Loucy (cell line): ENCODE measurements at regions not wholly inside any gene's neighbourhood (a gene's known extent, or its start where the extent isn't known, plus 50 kb on each side); places are given as distances from the start of the nearest gene placed in this dataset.

Experiments used
- H2AFZ ChIP-seq: fragments of 200-600 bp; sonication (generic); 2 replicates; pipeline ENCODE4 v1.6.0; 2016; ENCODE audit warnings: antibody characterized with exemption, mild to moderate bottlenecking, low read length, moderate library complexity
- H3F3A ChIP-seq: fragments of 200-600 bp; 2 replicates; pipeline ENCODE4 v1.6.0; 2016; ENCODE audit warnings: antibody characterized with exemption, low read depth, mild to moderate bottlenecking
- H3K27me3 ChIP-seq: fragments of 200-600 bp; sonication (generic); 2 replicates; pipeline ENCODE4 v1.6.1; 2014; ENCODE audit warnings: low read length, mild to moderate bottlenecking; ENCODE audit not compliant: insufficient read depth, poor library complexity, severe bottlenecking
- H3K36me3 ChIP-seq: fragments of 200-600 bp; sonication (generic); 2 replicates; pipeline ENCODE4 v1.6.1; 2016; ENCODE audit warnings: low read length; ENCODE audit not compliant: insufficient read depth
- H3K4me1 ChIP-seq: fragments of 200-600 bp; sonication (generic); 2 replicates; pipeline ENCODE4 v1.5.1; 2014; ENCODE audit warnings: low read length, mild to moderate bottlenecking; ENCODE audit not compliant: insufficient read depth, poor library complexity, severe bottlenecking
- H3K4me2 ChIP-seq: fragments of 200-600 bp; sonication (generic); 2 replicates; pipeline ENCODE4 v1.6.0; 2014; ENCODE audit warnings: antibody characterized with exemption, low read length, low read depth, mild to moderate bottlenecking; ENCODE audit not compliant: poor library complexity, severe bottlenecking
- H3K4me3 ChIP-seq: fragments of 200-600 bp; sonication (generic); 2 replicates; pipeline ENCODE4 v1.5.1; 2014; ENCODE audit warnings: low read length, mild to moderate bottlenecking, mixed read lengths; ENCODE audit not compliant: poor library complexity, severe bottlenecking
- H3K79me2 ChIP-seq: fragments of 200-600 bp; sonication (generic); 2 replicates; pipeline ENCODE4 v1.6.1; 2014; ENCODE audit warnings: low read length; ENCODE audit not compliant: insufficient read depth
- H3K9ac ChIP-seq: fragments of 200-600 bp; sonication (generic); 2 replicates; pipeline ENCODE4 v1.6.0; 2014; ENCODE audit warnings: mild to moderate bottlenecking, low read depth, low read length, moderate library complexity; ENCODE audit not compliant: poor library complexity, severe bottlenecking
- H3K9me2 ChIP-seq: fragments of 200-600 bp; sonication (generic); replicated peaks from 2 replicates; pipeline ENCODE4 v1.6.1; 2016; ENCODE audit warnings: low read depth, low read length, mixed read lengths
- H3K9me3 ChIP-seq: fragments of 200-600 bp; sonication (generic); 2 replicates; pipeline ENCODE4 v1.6.1; 2014; ENCODE audit warnings: mild to moderate bottlenecking, antibody characterized with exemption, low read length, low read depth; ENCODE audit not compliant: insufficient read depth
- H4K20me1 ChIP-seq: fragments of 200-600 bp; sonication (generic); 2 replicates; pipeline ENCODE4 v1.6.0; 2014; ENCODE audit warnings: antibody characterized with exemption, low read length, mild to moderate bottlenecking; ENCODE audit not compliant: insufficient read depth, poor library complexity, severe bottlenecking
- EZH2phosphoT487 ChIP-seq: fragments of 200-600 bp; IDR thresholded peaks from 2 replicates; pipeline ENCODE4 v1.6.1; 2018; ENCODE audit warnings: antibody characterized with exemption, mild to moderate bottlenecking, moderate library complexity, borderline replicate concordance
- TF ChIP-seq, protein P1 (sequence below): fragments of 200-600 bp; sonication (generic); conservative IDR thresholded peaks from 2 replicates; pipeline ENCODE4 v1.5.1; 2014; ENCODE audit warnings: mild to moderate bottlenecking, antibody characterized with exemption, low read length

DNA sequence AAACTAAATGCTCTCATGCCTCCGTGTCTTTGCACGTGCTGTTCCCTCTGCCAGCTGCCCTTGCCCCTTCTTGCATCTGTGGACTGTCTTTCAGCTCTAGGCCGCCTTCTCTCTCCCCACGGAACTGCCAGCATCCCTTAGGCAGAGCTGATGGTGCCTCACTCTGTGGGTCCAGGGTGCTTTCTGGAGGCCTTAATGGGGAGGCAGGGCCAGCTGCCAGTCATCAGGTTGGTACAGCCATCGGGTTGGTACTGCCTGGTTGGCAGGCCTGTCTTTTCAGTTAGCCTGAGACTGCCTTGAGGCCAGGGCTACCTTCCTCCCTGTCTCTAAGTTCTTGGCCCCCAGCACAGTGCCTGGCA lies 61.4 kb upstream of the TARBP1 start:
- Histone ChIP-seq H3K4me3 (no peak overlapping the region), H3K9me2 (no peaks in the 10 kb centered on the region), H3K9ac (no peak overlapping the region), H3K4me2 (no peak overlapping the region), H3K9me3 (no peaks in the 10 kb centered on the region), H3F3A (no peaks in the 10 kb centered on the region), H2AFZ (no peak overlapping the region), H3K27me3 (no peaks in the 10 kb centered on the region), H4K20me1 (no peaks in the 10 kb centered on the region), H3K36me3 (no peaks in the 10 kb centered on the region), H3K4me1 (no peaks in the 10 kb centered on the region), H3K79me2 (no peaks in the 10 kb centered on the region)
- TF ChIP-seq, protein P1, sequence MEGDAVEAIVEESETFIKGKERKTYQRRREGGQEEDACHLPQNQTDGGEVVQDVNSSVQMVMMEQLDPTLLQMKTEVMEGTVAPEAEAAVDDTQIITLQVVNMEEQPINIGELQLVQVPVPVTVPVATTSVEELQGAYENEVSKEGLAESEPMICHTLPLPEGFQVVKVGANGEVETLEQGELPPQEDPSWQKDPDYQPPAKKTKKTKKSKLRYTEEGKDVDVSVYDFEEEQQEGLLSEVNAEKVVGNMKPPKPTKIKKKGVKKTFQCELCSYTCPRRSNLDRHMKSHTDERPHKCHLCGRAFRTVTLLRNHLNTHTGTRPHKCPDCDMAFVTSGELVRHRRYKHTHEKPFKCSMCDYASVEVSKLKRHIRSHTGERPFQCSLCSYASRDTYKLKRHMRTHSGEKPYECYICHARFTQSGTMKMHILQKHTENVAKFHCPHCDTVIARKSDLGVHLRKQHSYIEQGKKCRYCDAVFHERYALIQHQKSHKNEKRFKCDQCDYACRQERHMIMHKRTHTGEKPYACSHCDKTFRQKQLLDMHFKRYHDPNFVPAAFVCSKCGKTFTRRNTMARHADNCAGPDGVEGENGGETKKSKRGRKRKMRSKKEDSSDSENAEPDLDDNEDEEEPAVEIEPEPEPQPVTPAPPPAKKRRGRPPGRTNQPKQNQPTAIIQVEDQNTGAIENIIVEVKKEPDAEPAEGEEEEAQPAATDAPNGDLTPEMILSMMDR: no peak
- no peak for TF ChIP-seq EZH2phosphoT487

DNA sequence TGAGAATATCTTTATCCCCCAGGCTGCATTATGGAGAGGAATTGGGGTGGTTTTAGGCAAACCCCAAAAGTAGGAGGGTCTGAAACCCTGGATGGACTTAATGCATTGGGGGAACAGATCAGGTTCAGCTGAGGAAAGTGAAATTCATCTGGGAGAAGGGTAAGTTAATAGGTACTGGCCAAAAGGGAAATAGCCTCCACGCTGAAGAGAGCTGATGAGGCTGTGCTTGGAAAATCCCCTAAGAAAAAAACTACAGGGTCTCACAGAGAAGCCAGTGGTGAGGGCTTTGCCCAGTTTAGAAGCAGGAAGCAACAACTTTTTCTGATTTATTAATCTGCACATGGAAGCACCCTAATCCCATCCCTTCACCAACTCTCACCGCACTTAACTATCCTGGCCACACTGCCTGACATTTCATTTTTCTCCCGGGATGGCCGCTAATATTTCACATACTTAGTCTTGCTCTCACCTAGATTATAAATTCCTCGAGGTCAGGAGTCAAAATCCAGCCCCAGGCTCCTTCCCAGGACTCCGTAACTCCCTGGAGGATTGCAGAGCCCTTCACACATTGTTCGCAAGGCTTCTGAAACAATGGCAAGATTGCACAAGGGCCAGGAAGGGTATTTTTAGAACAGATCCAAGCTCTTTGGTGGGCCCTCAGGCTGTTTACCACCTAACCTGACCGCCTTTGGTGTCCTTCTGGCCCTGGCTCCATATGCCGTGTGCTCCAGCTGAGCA lies 60.9 kb upstream of the TARBP1 start:
- H3K9me2 ChIP-seq: no peaks in the 10 kb centered on the region
- no peaks in the 10 kb centered on the region for H3K4me1 ChIP-seq
- TF ChIP-seq, protein P1: no peak
- no peak for TF ChIP-seq EZH2phosphoT487

DNA sequence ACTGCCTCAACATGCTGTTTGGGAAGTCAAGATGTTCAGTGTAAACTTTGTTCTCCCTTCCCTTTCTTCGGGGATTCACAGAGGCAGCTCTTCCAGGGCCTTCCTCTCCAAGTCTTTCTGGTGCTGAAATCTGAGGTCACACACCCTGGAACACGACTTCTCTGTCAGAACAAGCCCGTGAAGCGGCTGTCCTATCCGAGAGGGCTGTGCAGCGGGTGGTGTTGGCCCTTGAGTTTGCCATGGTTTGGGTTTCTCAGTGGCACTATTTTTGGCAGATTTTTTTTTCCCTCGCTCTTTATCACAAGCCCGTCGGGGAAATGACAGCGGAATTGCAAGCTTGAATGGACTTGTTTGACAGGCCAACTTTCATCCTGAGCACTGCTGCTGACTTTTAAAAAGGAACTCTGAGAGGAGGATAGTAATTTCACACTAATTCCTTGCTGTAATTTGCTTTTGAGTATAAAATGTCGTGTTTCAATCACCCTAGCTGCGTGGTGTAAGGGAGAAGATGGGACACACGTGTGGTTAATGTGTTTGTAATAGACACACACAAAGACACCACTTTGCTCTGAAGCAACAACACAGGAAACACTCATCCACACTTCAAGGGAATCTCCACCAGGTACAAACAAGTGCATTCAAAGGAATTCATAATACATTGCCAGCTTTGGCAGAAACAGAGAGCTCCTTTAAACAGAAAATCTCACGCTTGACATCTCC lies 60.1 kb upstream of the TARBP1 start:
- H3K4me2 ChIP-seq: no peak overlapping the region
- H2AFZ ChIP-seq: no peak overlapping the region
- TF ChIP-seq EZH2phosphoT487: no peak
- TF ChIP-seq, protein P1: no peak
- no peaks in the 10 kb centered on the region for H3F3A ChIP-seq
- H3K4me3 ChIP-seq: no peak overlapping the region
- H3K4me1 ChIP-seq: no peaks in the 10 kb centered on the region
- no peak overlapping the region for H3K9ac ChIP-seq
- no peaks in the 10 kb centered on the region for H3K27me3 ChIP-seq
- no peaks in the 10 kb centered on the region for H3K79me2 ChIP-seq
- no peaks in the 10 kb centered on the region for H3K9me3 ChIP-seq
- H4K20me1 ChIP-seq: no peaks in the 10 kb centered on the region
- H3K9me2 ChIP-seq: no peaks in the 10 kb centered on the region
- no peaks in the 10 kb centered on the region for H3K36me3 ChIP-seq

More for the DNA sequence above, 60.9 kb upstream of the TARBP1 start:
- no peak overlapping the region for H2AFZ ChIP-seq
- no peak overlapping the region for H3K4me2 ChIP-seq
- no peaks in the 10 kb centered on the region for H3F3A ChIP-seq
- H3K79me2 ChIP-seq: no peaks in the 10 kb centered on the region
- no peaks in the 10 kb centered on the region for H3K27me3 ChIP-seq
- H3K9ac ChIP-seq: no peak overlapping the region
- no peaks in the 10 kb centered on the region for H3K36me3 ChIP-seq
- H3K9me3 ChIP-seq: no peaks in the 10 kb centered on the region
- H4K20me1 ChIP-seq: no peaks in the 10 kb centered on the region
- H3K4me3 ChIP-seq: no peak overlapping the region
